Vagina (tissue), 2 donors: ENCODE measurements at regions not wholly inside any gene's neighbourhood (a gene's known extent, or its start where the extent isn't known, plus 50 kb on each side); places are given as distances from the start of the nearest gene placed in this dataset.

Experiments
- POLR2A ChIP-seq, 2 donors: fragments of 450-650 bp; IDR thresholded peaks; one replicate each; pipeline ENCODE4 v1.6.1; 2017; ENCODE audit warnings: antibody characterized with exemption in 2 of 2, mild to moderate bottlenecking in 2 of 2, moderate library complexity in 2 of 2
- TF ChIP-seq, protein P1 (sequence below), 3 experiments: fragments of 450-650 bp in 2 of 3; fragments of 200-600 bp in 1 of 3; sonication (generic) in 1 of 3; IDR thresholded peaks; one replicate each; pipeline ENCODE4 v1.5.1; 2017 to 2019; ENCODE audit warnings: antibody characterized with exemption in 3 of 3, mild to moderate bottlenecking in 2 of 3, moderate library complexity in 2 of 3

DNA sequence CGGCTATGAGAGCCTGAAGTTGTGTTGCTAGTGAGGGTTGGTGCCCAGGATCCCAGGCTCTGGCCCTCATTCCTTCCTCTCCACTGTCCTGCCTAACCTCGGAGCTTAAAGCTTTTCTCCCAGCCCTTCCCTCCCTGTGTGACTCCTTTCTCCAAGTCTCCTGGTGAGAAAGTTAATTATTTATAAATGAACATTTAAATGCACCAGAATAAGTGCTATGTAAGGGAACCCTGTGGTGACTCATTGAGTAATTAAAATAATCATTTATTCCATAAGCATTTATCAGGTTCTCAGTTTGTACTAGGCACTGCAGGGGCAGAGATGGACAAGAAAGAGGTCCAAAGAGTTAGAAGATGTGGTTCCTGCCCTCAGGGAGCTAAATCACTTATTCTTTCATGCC, 89.1 kb upstream of the ISX start:
- TF ChIP-seq, protein P1, sequence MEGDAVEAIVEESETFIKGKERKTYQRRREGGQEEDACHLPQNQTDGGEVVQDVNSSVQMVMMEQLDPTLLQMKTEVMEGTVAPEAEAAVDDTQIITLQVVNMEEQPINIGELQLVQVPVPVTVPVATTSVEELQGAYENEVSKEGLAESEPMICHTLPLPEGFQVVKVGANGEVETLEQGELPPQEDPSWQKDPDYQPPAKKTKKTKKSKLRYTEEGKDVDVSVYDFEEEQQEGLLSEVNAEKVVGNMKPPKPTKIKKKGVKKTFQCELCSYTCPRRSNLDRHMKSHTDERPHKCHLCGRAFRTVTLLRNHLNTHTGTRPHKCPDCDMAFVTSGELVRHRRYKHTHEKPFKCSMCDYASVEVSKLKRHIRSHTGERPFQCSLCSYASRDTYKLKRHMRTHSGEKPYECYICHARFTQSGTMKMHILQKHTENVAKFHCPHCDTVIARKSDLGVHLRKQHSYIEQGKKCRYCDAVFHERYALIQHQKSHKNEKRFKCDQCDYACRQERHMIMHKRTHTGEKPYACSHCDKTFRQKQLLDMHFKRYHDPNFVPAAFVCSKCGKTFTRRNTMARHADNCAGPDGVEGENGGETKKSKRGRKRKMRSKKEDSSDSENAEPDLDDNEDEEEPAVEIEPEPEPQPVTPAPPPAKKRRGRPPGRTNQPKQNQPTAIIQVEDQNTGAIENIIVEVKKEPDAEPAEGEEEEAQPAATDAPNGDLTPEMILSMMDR (IDR thresholded peaks at IDR 0.05): no peak
- TF ChIP-seq POLR2A (IDR thresholded peaks at IDR 0.05): no peak
